Fibroblast of skin of right quadriceps (primary cell): ENCODE measurements at regions not wholly inside any gene's neighbourhood (a gene's known extent, or its start where the extent isn't known, plus 50 kb on each side); places are given as distances from the start of the nearest gene placed in this dataset.

Experiments used
- DNase-seq: peaks from one replicate; pipeline ENCODE4 v3.0.0-alpha.2; 2013

DNA sequence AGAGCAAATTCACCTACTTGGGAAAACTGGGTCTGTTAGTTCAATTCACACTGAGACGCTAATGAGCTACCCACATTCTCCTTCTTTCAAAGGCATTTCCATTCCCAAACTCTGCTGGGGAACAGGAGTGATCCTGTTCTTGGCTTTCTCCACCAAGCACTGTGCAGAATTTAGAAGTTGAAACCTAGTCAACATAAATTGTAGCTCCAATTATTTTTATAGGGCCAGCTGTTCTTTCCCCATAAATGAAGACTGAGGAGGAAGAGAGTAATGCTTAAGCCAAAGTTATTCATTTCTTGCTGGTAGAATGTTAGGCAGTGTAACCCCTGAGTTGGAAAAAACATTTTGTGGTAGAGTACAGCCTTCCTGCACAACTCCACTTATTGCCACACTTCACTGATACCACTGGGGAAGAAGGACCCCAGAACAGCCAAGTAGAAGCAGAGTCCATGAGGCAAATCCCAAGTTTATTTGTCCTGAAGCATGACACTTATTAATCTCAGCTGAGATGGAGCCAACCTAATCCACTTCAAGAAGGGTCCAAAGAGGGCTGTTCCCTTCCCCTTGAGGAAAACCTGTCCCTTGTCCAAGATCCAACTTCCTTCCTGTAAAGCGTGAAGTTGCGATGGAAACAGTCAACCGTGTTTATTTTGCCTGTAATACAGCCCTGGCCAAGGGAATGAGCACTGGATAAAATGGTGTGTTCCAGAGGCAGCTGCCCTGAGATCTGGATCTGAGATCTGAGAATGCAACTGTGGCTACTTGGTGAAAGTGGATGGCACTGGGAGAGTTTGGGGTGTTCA, 151.8 kb downstream of the TBX5 start:
- DNase-seq: no peak

DNA sequence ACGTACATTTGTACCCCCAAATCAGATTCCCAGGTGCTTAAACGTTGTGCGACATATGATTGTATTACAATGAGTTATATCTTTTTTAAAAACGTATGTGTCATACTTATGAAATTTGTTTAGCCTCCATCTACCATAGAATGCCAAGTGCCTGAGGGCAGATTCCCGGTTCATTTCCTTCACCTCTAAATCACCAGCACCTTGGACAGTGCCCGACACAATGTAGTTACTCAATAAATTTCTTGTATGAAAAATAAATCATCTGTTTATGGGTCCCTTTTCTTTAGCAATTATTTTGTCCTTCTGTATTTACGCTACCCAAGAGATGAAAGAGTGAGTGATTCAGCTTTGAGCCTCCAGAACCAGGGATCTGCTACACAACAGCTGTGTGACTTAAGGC, 157.4 kb downstream of the TBX5 start:
- DNase-seq: no peak

DNA sequence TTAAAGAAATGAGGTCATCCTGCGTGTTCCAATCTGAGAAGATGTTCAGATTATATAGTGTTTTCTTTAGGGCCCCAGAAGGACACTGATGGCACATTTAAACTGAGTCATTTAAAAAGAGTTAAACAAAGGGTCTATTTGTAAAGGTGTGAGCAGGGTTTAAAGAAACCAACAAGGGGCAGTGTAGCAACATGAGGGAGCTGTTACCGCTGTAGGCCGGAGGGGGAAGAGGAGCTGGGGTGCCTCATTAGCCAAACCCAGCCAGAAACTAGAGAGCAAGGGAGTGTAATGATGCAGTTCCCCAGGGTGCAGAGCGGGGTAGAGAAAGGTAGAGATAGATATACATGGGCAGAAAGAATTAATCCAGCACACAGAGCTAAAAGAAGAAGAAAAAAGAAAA, 160.4 kb downstream of the TBX5 start:
- no peak for DNase-seq

DNA sequence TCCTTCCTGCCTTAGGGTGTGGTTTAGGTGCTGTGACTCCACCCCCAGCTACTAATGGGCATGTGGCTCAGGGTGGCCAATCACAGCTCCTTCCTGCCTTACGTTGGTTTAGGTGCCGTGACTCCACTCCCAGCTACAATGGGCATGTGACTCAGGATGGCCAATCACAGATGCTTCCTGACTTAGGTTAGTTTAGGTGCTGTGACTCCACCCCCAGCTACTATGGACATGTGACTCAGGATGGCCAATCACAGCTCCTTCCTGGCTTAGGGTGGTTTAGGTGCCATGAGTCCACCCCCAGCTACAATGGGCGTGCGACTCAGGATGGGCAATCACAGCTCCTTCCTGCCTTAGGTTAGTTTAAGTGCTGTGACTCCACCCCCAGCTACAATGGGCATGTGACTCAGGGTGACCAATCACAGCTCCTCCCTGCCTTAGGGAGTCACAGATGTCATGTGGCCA, 163.9 kb downstream of the TBX5 start:
- no peak for DNase-seq

DNA sequence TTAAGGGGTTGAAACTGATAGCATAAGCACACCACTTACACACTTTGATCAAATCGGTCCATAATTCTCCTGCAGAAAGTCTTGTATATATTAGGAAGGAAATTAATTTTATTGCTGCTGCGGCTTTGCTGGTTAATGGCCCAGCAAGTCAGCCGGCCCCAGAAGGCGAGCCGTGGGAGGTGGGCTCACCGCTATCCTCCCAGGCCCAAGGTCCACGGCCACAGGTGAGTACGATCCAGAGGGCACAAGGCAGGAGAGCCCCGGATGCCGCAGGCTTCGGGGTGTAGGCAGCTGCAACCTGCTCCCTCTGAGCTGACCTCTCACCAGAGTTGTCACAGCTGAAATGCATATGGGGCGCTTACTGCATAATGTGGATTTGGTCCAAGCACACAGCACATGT, 165.7 kb downstream of the TBX5 start:
- no peak for DNase-seq

DNA sequence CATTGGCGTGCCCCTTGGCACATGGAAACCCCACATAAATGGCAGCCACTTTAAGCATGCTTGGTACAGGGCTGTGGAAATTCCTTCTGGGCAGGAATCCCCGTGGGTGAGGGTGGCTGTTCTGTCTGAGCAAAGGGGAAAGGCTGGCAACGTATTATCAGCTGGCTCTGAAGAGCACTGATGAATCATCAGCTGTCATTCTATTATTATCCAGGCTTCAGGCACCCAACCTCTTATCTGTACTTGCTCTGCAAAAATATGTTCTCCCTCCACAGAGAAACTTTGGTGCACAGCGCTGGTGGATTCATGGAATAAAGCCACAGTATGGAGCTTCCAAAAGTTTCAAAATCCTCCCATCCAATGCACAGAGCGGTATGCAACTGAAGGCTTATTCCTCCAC, 167.1 kb downstream of the TBX5 start:
- DNase-seq: no peak

DNA sequence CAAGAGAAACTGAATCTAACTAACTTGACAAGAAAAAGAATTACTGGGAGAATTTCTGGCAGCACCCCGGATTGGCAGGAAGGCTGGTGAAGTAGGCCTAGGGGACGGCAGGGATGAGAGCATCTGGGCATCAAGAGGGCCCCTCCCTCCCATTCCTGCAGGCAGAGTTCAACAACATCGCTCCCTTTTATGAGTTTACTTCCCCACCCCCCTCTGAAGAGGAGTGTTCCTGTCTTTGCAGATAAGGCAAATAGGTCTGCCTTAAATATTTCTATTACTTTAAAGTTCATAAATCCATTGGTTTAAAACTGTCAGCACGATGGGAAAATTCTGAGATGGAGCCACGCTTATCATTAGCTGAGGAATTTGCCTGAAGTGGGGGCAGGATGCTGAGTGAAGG, 168.7 kb downstream of the TBX5 start:
- DNase-seq: no peak

DNA sequence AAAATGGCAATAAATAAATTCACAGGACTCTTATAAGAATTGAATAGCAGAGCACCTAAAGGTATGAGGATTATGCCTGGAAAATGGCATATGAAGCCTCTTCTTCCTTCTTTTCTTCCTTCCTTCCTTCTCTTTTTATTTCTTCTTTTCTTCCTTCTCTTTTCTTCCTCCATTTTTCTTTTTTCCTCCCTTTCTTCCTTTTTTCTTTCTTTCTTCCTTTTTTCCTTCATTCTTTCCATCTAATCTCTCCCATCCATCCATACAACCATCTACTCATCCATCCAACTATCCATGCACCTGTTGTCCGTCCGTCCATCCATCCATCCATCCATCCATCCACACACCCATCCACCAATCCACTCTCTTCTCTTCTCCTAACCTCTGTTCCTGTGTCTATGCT, 173.8 kb downstream of the TBX5 start:
- no peak for DNase-seq

DNA sequence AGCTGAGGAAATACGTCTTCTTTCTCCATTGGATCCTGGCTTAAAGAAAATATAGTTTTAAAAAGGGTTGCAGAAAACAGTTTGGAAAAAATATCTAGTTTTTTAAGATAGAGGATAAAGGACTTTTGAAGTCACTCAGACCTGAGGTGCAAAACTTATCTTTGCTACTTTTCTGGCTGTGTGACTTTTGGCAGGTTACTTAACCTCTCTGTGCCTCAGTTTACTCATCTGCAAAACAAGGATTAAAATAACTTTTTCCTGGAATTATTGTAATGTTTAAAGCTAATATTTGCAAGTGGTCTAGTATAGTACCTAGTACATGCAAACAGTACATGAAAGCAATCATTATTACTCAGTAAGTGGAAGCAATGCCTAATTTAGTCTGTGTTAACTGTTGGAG, 176.8 kb downstream of the TBX5 start:
- DNase-seq: no peak

DNA sequence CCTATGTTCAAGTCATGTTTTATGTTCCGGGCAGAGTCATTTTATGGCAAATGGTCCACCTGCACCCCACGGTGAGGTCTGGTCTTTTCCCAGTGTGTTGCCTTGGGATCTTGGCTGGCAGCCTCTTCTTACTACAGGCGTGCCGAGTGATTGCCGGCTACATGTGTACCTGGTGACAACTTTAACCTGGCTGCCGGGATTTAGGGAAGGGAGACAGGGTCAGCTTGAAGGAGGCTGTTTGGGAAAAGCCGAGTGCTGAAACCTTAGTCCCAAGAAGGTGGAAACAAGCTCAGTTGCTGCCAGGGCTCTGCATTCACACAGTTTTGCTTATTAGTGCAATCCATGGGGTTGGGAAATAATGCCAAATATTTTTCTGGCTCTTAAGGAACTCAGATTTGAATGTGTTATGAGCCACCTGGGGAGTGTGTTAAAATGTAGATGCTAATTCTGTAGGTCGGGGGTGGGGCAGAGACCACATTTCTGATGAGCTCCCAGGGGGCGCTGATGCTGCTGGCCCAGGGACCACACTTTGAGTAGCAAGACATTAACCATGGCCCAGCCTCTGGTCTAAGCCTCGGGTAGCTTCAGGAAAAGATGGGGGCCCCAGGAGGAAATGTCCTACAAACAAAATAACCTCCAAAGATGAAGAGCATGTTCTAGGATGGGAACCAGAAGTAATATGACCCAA, 179.6 kb downstream of the TBX5 start:
- no peak for DNase-seq

DNA sequence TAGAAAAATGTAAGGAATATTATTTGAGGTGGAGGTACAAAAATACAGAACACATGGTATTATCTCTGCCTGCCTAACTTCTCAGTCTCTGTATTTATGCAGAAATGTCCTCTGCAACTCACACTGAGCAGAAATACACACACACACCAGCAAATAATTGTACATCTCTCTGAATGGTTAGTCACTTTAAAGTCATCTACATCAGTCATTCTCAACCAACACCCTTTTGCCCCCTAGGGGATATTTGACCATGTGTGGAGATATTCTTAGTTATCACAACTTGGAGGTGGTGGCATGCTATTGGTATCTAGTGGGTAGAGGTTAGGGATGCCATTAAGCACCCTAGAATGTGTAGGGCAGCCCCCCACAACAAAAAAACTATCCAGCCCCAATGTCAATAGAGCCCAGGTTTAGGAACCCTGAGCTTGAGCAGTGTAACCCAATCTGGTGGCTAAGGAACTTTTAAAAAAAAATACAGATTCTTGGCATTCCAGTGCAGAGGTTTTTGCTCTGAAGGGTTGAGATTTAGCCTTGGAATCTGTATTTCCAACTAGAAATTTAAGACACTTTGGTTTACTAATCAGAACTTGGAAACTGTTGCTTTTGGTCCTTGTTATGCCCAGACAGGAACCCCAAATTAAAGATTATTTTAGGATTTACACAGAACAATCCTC, 183.8 kb downstream of the TBX5 start:
- DNase-seq: no peak

DNA sequence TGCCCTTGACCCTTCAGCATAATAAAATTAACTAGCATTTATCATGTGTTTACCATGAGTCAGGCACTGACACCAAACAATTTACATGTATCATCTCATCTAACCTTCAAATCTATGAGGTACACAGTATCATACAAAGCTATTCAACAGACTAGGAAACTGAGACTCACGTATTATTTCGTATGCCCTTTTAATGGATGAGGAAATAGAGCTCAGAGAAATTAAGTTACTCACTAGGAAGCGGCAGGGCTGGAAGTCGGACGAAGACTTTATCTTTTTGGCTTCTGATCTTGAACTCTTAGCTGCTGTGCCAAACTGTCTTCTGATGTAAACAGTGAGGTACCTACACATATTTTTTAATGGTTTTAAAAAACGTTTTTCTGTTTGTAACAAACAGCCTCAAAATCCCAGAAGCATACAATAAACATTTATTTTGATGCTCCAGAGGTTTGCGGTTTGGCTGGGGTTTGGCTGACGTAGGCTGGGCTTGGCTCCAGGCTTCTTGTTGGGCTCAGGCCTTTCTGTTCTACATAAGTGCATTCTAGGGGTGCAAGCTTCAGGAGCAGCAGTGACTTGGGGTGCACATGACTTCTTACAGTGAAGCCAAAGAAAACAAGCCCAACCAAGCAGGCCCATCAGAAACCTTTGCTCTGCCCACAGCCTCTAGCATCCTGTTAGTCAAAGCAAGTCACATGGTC, 184.7 kb downstream of the TBX5 start:
- no peak for DNase-seq

DNA sequence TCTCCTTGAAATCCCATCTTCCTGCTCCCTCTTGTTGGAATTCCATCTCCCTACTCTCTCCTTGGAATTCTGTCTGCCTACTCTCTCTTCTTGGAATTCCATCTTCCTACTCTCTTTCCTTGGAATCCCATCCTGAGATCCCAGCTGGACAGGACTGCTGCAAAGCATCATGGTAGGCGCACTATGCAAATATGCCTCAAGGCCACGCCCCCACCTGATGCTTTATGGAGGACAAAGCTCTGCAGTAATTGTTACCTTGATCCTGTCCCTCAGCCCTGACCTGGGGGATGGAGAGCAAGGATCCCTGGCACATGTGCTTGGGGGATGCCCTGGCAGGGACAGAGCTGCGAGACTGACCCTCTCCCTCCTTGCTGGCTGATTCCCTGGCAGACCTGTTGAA, 185.6 kb downstream of the TBX5 start:
- no peak for DNase-seq

DNA sequence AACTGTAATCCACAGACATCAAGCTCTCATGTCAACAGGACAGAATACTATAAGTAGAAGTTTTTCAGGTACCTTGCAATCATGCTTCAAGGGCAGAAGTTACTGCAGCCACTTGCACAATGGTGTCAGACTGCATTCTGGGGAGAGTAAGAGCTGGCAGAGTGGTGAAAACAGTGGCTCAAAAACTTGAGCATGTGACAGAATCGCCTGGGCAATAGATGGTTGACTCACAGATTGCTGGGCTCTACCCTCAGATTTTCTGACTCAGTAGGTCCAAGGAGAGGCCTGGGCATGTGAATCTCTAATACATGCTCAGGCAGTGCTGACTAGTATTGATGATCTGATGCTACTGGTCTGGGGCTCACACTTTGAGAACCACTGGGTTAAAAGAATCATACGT, 187.8 kb downstream of the TBX5 start:
- no peak for DNase-seq

DNA sequence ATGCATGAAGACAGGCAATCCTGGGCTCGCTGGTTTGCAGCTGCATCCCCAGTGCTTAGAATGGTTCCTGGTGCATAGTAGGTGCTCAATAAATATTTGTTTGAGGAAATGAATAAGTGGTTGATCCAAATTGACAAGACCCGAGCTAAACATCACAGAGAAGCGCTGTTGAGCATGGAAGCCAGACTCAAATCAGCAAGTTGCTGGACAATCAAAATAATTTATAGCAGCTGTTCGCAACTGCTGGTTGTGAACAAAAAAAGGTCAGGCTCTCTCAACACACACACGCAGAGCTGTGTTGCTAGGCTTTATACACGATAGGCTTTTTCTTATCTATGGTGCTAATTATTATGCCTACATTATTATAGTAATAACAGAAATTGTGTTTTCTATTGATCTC, 190.2 kb downstream of the TBX5 start:
- no peak for DNase-seq

DNA sequence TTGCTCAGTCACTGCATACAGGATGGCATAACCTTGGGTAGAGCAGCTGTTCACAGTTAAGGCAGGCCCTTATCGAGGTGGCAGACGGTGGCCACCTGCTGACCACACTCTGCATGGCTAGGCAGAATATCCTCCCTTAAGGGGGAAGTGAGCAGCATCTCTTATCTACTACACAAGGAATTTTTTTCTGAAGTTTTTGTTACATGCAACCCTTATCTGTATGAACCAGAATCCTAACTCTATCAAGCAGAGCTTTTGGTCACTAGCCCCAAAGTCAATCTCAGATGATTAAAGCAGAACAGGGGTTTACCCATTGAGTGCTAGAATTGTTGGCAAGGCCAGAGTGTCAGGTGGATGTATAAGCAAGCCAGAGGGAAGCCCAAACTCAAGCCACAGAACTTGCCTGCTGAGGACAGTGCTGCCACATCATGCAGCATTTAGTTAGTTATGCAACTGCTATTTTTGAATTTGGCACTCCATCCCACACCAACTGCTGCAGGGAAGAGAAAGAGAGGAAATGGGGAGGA, 192.8 kb downstream of the TBX5 start:
- DNase-seq: no peak

DNA sequence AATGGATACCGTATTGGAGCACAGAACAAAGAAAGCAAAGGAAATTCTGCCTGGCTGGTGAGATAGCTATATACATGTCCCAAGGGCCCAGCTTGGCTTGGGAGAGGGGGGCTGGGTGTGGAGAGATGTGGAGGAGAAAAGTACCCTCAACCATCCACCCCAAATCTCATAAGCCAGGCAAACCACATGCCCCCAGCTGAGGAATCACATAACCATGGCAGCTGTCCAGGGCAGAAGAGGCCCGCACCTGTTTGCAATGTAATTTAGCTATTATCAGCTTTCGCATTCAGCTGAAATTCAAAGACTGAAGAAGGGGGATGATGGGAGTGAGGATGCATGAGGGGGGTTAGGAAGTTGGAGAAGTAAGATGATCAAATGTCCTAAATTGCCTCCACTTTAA, 196.1 kb downstream of the TBX5 start:
- DNase-seq: no peak

DNA sequence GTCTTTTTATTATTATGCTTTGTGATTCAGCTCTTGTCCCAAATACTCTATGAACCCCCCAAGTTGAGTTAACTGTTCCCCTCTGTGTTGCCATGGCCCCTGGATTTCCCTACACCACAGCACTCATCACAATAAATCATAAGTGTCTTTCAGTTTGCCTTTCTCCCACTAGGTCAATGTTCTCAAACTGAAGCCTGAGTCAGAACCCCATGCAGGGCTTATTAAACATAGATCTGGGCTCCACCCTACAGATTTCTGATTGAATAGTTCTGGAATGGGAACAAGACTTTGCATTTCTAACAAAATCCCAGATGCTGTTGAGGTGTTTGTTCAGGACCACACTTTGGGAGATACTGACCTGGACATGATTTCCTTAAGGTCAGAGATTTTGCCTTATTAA, 199.4 kb downstream of the TBX5 start:
- no peak for DNase-seq

DNA sequence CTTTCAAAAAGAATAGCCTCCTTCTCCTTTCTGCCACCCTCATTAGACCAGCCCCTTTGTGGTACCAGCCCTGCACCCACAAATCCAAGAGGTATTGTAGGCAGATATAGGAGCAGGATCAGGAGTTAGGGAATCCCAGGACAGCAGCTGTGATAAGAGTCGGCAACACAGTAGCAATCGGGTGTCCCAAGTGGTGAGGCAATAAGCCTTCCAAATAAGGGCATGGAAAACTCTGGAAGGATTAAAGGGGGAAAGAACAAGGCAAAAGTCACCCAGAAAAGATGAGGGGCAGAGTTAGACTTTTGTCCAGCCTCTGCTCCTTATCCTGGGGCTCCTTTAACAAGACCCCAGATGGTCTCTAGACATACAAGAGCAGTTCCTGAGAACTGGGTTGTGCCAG, 204.2 kb downstream of the TBX5 start:
- DNase-seq: no peak

DNA sequence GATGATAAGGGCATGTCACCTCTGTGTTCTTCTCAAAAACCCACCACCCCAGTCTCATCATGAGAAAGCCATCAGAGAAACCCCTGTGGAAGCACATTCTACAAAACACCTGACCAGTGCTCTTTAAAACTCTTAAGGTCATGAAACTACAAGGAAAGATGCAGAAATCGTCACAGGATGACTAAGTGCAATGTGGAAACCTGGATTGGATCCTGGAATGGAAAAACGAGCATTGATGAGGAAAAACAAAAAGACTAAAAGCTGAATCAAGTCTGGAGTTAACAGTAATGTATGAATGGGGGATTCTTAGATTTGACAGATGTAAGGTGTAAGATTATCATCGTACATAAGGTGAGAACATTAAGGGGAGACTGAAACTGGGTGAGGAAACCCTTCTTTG, 211.0 kb downstream of the TBX5 start:
- DNase-seq: no peak

DNA sequence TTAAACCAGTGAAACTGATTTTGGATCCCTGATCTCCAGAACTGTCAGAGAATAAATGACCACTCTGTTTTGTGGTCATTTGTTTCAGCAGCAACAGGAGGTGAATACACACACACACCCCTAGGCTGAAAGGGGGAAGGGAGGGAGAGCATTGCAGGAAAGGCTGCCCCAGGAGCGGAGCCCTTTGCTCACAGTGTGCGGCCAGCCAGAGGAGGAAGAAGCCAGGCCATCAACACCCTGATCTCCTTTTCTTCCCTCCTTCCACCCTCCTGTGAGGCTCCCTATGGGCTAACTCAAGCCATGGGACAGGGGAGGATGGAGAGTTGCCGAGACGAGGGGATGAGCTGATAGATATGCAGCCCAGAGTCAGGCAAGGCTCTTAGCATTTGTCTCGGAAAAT, 211.9 kb downstream of the TBX5 start:
- DNase-seq: no peak

DNA sequence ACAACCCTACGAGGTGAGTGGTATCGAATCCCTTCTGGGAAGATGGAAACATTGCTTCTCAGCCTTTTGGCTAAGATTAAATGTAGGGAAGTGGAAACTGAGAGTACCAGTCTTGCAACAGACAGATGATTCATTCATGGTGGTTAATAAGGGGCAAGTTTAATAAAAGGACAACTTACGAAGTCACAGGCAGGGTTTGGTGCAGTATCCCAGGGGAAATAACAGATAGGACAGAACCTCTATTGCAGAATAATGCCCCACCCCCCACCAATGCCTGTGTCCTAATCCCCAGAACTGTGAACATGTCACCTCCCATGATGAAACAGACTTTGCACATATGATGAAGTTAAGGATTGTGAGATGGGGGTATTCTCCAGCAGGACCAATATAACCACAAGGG, 212.5 kb downstream of the TBX5 start:
- no peak for DNase-seq

DNA sequence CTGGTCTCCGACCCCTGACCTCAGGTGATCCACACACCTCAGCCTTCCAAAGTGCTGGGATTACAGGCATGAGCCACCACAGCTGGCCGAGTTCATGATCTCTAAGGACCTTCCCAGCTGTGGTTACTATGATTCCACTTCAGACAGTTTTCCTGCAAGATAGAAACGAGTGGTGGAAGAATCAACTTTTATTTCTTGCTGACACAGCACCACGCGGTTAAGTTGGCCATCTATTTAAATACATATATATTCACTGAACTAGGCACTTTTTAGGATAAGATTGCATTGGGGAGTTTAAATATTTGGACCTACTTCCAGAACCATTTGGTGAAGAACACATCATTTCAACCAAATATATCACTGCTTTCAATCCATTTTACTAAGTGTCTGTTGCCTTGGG, 213.4 kb downstream of the TBX5 start:
- no peak for DNase-seq
